T-helper 1 cell treated with Interleukin-12 subunit alpha and Interleukin-12 subunit beta and Interleukin-4 antibody, amounts not matched to agents 30 ng/mL and 1 ng/mL, for 36 hours (primary cell): ENCODE measurements at regions not wholly inside any gene's neighbourhood (a gene's known extent, or its start where the extent isn't known, plus 50 kb on each side); places are given as distances from the start of the nearest gene placed in this dataset.
"Not testable (repeated sequence)": the region's sequence is repeated elsewhere in the genome, so short reads cannot be mapped to it uniquely, and the experiment has no call there.

Experiments
- intact Hi-C: fragments of 100-400 bp; cut with micrococcal nuclease; formaldehyde crosslinking; loops from one replicate; pipeline ENCODE4 v1.15.1; 2024

DNA sequence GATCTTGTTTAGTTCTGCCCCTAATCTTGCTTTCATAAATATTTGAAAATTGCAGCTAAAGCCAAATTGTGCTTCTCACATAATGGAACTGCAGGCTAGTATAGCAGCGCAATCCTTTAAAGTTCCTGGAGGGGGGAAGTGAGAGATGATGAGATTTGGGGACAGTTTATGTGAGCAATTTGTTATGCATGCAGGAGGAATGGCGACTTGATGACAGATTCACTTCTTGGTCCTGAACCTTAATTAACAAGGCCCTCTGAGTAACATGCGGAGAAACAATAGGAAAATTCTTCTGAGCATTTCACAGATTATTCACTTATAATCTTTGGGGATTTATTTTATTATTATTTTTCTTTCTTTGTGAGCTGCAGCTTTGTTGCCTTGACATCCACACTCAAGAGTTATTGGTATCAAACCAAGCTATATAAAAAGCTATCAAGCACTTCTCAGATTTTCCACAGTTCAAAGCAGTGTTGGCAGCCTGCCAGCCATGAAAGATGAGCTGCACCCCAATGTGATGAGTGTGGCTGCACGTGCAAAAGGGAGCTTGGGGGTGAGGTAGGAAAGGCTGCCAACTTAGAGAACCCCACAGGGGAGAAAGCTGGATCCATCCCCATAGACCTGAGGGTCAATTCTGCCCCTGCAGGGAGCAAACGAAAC lies 1662.2 kb upstream of the FLRT2 start:
- intact Hi-C loops = no loop called here

DNA sequence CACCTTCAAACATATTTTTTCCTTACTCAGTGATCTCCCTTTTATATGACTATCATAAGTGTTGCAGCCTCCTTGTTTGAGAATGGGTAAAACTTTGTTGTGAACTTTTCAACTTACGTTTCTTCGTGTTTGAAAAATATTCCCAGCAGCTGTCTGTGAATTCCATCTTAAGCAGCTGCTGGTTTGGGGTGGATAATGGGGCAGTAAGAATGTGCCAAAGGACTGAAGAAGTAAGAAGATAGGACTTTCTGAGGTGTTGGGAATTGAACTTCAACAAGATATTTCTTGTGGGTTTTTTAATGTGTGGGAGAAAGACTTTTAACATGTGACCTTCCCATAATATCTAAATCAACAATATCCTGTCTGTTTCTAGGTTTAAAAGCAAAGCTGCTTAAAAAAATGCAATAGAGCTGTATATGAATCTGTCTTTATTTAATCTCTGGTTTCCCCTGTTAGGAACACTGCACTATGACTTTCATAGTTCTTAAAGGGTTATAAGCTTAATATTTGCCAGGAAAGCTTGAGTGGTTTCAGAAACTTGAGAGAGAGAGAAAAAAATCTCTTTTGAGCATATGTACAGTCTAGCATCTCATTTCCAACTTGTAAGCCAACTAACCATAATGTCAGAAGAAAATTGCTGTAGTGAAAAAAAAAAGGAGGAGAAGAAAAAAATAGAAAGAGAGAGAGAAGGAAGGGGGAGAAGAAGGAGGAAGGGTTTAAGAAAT lies 1659.2 kb upstream of the FLRT2 start:
- intact Hi-C loops = no loop called here

DNA sequence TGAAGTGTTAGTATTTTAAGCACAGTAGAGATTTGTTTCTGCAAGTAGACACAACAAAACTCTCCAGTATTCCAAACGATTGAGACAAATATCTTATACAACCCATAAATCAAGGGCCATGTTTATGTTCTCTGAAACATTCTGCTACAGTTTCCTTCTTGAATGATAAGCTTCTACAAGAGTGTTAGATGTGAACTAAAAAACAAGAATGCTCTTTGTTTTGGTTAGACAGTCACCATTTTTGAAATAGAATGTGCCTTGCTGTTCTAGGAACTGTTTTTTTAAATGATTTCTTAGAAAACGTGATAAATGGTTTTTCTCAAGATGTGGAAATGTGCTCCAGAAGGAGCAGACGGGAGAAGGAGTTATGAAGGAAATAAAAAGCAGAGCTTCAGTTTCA lies 1656.3 kb upstream of the FLRT2 start:
- intact Hi-C loops = no loop called here

DNA sequence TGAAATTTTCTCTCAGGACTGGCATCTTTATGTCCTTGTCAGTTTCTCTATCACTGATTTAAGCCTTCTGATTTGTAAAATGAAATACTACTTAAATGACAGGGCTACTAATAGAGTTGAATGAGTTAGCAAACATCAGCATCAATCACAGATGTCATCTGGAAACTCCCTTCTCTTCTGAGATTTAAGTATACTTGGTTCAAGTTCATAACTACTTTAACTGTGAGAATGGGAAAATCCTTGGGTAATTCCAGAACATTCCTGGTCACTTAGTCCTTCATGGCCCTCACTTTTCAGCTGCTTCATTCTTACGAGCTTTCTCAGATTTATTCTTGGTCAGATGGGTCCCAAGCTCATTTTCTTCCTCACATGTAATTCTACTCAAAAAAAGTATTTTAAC lies 1655.3 kb upstream of the FLRT2 start:
- intact Hi-C loops = no loop called here

DNA sequence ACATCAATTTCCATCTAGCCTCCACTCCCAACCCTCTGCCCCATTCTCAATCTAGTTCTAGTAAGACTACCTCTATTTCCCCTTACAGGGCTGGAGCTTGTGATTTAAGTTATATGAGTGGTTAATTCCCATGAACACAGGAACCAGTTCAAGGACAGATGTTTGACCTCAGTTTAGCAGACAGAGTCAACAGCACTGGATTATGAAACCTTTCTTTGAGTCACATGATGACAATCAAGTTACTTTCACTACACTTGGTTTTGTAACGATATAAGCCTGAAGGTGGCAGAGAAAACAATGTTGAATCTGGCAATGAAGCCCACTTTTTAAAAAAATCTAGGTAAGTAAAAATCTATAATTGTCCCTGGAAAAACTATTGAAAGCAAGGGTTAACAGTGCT lies 1646.2 kb upstream of the FLRT2 start:
- intact Hi-C loops = no loop called here

DNA sequence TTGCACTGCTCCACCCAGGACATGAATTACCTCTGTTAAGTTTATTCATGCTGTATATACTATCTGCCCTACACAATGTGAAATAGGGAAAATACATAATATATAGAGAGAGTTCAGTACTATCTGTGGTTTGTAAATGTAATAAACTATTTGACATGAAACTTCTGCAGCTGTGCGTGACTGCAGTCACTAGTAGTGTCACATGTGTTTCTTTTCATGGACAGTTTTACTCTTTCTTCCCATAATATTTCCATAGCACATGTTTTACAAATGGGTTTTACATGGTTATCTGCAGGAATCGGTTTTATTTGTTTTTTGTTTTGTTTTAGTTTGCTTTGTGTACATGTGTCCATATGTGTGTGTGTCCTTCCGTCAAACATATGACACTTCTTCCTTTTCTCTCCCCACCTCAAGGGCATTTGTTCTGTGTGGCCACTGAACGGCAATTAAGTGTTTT lies 1644.1 kb upstream of the FLRT2 start:
- intact Hi-C loops = no loop called here

DNA sequence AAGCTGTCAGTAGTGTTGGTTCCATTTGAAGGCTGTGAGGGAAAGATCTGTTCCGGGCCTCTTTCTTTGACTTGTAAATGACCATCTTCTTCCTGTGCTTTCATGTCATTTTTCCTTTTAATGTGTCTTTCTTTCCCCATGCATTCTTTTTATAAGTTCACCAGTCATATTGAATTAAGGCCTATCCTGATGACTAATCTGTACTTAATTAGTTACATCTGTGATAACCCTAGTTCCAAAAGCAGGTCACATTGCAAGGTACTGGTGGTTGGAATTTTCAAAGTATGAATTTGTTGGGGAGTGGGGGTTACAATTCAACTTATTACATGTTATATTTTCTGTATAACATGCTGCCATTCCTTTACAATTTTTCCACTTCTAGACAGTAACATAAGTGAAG lies 1642.1 kb upstream of the FLRT2 start:
- intact Hi-C loops = no loop called here

DNA sequence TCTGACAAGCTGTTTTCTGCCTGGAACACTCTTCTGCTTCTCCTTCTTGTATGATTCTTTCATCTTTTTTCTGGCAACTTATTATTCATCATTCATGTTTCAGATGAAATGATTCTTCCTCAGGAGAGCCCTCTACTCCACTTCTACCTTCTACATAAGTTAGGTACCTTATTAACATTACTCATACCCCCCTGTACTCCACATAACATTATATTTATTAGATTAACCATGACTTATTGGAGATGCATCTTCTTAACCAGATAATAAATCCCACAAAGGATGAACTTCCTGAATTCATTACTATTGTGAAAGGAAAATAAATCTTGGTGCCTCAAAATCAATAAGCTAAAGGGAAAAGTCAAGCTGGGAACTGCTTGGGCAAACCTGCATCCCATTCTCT lies 1636.5 kb upstream of the FLRT2 start:
- intact Hi-C loops = no loop called here

DNA sequence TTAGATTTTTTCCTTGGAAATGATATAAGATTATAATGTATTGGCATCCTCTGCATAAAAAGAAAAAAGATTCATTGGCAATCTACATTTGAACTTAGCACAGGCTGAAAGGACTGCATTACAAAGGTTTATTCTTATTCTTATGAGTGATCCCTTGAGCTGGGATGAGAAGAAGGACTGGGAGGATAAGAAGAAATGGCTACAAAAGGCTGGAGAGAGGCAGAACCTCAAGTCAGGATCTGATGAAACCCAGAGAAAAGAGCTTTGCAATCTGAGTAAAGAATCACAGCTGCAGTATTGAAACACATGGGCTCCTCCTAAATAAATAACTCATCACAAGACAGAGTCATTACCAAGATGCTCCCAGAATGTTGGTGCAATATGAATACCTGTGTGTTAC lies 1635.4 kb upstream of the FLRT2 start:
- intact Hi-C loops = no loop called here

DNA sequence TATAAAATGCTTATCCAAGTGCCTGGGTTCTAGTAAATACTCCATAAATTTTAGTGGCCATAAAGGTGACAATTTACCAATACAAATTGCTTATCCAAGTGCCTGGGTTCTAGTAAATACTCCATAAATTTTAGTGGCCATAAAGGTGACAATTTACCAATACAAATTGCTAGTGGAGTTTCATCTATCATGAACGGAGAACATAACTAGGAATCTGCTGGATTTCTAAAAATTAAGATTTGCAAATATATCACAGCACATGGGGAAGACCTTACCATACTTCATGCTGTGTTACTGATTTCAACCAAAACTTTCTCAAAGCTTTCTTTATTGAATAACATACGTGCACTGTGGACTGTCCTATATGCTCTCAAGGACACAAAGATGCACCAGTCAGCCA lies 1631.4 kb upstream of the FLRT2 start:
- intact Hi-C loops = not testable (repeated sequence)

DNA sequence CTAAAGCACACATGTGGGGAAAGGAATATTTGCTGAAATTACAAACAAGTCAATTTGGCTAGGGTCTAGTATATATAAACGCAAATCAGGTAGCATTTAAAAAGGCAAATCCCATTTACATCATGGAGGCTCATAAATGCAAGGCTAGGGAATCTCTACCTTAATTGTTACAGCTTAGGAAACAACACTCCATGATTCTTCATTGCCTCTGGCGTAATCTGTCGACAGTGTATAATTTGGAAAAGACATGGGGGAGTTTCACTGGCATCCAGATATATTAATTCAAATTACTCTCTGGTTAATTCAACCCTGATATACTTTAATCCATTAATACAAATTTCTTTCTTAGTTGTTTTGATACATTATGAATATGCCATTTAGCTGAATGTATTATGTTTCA lies 1630.2 kb upstream of the FLRT2 start:
- intact Hi-C loops = no loop called here

DNA sequence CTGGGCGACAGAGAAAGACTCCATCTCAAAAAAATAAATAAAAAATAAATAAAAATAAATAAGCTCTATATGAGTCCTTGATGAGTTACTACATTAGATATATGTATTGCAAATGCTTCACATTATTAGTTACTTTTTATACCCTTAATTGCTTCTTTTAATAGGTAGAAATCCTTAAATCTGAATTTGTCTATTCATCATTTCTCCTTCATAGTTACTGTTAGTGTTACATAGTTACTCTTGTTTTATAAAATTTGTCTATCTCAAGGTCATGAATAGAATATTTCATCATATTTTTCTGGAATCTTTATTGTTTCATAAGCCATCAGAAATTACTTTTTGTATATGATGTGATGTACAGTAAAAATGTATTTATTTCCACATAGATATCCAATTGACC lies 1624.8 kb upstream of the FLRT2 start:
- intact Hi-C loops = no loop called here

DNA sequence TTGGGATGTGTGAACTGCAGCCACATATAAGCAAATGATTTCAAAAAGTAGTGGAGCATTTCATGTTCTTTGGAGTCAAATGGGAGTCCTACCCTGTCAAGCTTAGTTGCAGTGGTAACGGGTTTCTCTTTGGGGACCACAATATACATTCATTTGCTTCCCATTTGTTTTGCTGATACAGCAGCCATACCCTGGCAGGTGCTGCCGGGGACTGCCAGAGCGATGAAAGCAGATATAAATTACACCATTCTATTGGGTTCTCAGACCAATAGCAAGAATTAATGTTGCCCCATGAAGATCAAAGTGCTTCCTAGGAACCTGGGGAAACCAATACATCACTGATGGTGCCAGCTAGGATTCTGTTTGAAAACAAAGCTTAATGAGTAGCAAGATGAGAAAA lies 1621.5 kb upstream of the FLRT2 start:
- intact Hi-C loops = no loop called here

DNA sequence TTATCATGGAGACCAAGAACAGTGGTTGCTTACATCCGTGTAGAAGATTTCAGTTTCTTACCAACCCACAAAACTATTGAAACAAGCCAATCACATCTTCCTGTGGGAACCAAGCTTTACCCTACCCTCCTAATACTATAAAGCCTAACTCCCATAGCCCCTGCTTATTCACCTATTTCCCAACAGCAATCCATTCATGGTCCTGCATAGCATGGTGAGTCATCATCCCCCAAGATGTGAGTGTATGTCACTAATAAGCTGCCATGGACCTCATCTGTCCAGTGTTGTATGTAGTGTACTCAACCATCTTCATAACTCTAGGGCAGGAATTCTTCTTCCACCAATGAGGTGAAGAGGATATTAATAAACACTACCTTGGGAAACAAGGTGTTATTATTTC lies 1620.4 kb upstream of the FLRT2 start:
- intact Hi-C loops = no loop called here

DNA sequence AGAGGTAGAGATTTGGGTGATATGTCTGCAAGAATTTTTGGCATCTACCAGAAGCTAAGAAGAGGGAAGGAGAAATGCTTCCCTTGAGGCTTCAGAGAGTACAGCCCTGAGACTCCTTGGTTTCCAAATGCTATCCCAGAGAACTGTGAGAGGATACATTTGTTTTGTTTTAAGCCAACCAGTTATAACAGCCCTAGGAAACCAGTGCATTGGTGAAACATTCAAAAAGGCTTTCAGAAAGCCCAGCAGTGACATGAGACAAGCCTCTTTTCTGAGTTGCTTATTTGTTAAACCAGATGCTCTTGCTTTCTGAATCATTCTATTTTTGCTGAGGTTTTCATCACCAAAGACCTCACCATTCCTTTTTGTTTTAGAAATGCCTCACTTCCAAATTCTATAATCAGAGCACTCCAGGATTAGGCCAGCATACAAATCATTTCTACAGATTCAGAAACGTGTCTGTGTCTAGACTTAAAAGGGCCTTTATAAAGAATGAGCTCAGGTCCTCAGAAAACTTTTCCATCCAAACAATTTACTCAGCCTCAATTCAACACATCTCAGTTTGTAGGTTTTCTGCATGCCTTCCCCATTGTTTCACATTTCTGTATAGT lies 1617.8 kb upstream of the FLRT2 start:
- intact Hi-C loops = no loop called here

DNA sequence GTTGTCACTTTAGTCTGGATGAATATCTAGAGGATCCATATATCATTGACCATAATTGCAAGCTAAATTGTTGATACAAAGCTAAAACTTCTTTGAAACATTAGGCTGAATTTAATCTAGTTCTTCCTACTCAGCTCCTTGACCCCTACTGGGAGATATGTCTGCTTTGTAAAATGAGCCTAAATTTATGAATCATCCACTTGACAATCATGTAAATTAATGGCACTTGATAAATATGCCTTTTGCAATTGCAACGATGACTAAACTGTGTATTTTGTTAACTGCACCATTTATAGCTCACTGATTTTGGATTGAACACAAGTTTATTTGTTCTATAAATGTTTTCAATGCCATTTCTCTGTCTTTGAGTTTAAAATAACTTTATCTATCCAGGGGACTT lies 1616.5 kb upstream of the FLRT2 start:
- intact Hi-C loops = no loop called here

DNA sequence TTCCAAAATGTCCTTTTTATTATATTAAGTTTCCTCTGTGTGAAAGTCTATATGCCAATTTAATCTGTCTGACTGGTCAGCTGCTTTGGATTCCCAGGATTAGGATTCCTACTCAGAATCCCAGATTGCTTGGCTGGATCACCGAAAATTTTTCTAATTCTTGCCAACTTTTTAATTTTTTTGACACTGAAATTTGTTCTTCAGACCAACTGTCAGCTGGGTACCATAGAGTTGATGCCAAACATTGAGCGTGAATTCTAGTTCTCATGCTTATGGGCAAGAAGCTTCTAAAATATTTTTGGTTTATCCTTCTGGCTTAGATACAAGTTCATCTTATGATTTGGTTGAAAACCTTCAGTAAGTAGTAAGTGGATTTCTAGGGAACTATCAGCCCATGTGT lies 1611.4 kb upstream of the FLRT2 start:
- intact Hi-C loops = no loop called here

DNA sequence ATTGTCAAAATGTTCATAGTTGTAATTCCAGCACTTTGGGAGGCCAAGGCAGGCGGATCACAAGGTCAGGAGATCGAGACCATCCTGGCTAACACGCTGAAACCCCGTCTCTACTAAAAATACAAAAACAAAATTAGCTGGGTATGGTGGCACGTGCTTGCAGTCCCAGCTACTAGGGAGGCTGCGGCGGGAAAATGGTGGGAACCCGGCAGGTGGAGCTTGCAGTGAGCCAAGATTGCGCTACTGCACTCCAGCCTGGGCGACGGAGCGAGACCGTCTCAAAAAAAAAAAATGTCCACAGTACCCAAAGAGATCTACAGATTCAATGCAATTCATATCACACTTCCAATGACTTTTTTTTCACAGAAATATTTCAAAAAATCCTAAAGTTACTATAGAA lies 1610.3 kb upstream of the FLRT2 start:
- intact Hi-C loops = not testable (repeated sequence)

DNA sequence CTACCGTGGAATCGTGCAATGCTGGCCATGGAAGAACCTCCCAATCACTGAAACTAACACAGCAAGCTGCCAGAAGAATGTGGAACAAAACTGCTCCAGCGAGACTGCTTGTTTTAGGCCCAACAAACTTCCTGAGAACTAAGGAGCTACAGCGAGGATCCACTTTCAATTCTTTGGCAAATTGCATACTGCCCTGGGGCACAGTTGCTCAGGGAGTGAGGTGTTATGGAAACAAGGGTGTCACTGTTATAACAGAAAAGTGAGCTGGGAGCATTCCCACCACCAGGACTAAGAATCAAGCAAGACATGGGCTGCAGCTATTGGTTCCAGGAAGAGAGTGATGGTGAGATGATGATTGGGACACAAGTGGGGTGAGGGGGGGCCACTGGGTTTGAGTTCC lies 1606.1 kb upstream of the FLRT2 start:
- intact Hi-C loops = no loop called here

DNA sequence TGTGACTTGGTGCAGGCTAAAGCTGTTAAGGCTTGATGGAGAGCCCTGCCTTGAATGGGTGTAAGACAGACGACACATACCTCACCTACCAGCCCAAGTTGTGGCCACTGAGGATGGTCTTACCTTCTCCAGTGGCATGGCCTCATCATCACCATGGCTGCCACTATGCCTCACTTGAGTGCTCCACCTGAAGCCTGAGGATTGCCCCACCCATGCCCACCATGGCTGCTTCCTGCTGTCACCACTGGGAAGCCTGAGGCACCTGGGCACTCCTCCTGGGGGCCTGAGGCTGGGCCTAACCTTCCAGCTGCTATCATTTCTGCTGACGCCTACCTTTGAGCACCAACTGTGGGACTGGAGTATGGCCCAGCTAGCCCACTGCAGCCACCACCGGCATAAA lies 1605.7 kb upstream of the FLRT2 start:
- intact Hi-C loops = no loop called here

DNA sequence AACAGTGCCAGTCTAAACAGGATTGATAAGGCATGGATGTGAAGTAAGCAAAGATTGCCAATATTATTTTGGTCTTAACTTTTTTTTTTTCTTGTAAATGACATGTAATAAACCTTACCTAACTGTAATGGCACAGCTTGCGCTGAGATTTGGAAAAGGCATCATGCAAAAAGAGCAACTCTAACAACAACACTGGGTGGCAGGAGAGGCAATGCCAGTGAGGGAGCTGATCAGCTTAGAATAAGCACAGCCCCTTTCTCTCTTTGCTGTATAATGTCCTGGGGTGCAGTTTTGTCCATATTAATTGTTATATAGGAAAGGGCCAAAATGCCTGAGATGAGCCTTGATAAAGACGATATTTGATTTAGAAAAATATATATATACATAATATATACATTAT lies 1589.7 kb upstream of the FLRT2 start:
- intact Hi-C loops = no loop called here

DNA sequence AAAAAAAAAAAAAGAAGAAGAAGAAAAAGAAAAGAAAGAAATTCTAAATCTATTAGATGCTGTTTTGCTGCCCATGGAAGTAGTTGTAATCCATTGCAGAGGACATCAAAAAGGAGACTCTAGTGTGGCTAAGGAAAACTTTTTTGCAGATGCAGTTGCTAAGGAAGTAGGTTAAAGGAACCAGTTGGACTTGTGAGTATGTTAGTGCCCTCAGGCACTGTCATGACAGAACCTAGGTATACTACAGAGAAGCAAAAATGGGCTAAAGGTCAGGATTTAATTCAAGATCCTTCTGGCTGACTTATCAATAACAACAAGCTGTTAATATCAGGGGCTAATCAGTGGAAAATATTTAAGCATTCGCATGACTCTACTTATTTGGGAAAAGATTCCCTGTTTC lies 1571.6 kb upstream of the FLRT2 start:
- intact Hi-C loops = no loop called here
